GM19023 (cell line): ENCODE measurements at regions not wholly inside any gene's neighbourhood (a gene's known extent, or its start where the extent isn't known, plus 50 kb on each side); places are given as distances from the start of the nearest gene placed in this dataset.

ENCODE experiments used
- ATAC-seq: cut with Tn5 transposase; IDR thresholded peaks from one replicate; pipeline ENCODE4 v1.9.1; 2021; ENCODE audit warnings: mild to moderate bottlenecking, moderate library complexity; ENCODE audit not compliant: unreplicated experiment

GRCh38 chr6:101202867-101203374 lies 190.6 kb upstream of the GRIK2 start:
- ATAC-seq = no peak

- ATAC-seq = no peak
These were observed 189.8 kb upstream of the GRIK2 start for GRCh38 chr6:101203664-101204063.

GRCh38 chr6:101208152-101208551 lies 185.4 kb upstream of the GRIK2 start:
- ATAC-seq = no peak

- no peak for ATAC-seq
These were observed 180.9 kb upstream of the GRIK2 start for GRCh38 chr6:101212640-101213039.

- ATAC-seq = no peak
These were observed 171.5 kb upstream of the GRIK2 start for GRCh38 chr6:101222007-101222406.

- ATAC-seq = no peak
These were observed 168.8 kb upstream of the GRIK2 start for GRCh38 chr6:101224751-101225150.

GRCh38 chr6:101226677-101227135 lies 166.8 kb upstream of the GRIK2 start:
- ATAC-seq = no peak

- ATAC-seq = no peak
These were observed 162.6 kb upstream of the GRIK2 start for GRCh38 chr6:101230866-101231265.

- no peak for ATAC-seq
These were observed 161.8 kb upstream of the GRIK2 start for GRCh38 chr6:101231606-101232235.

GRCh38 chr6:101232961-101233360 lies 160.5 kb upstream of the GRIK2 start:
- ATAC-seq = no peak

- no peak for ATAC-seq
These were observed 156.8 kb upstream of the GRIK2 start for GRCh38 chr6:101236709-101237108.

- ATAC-seq = no peak
These were observed 152.1 kb upstream of the GRIK2 start for GRCh38 chr6:101241442-101241841.

GRCh38 chr6:101249470-101249869 lies 144.0 kb upstream of the GRIK2 start:
- ATAC-seq = no peak

GRCh38 chr6:101257163-101257562 lies 136.3 kb upstream of the GRIK2 start:
- ATAC-seq = no peak

GRCh38 chr6:101259505-101259904 lies 134.0 kb upstream of the GRIK2 start:
- no peak for ATAC-seq

GRCh38 chr6:101263596-101263995 lies 129.9 kb upstream of the GRIK2 start:
- no peak for ATAC-seq

GRCh38 chr6:101266063-101266462 lies 127.4 kb upstream of the GRIK2 start:
- ATAC-seq = no peak

GRCh38 chr6:101268541-101268940 lies 125.0 kb upstream of the GRIK2 start:
- no peak for ATAC-seq

GRCh38 chr6:101275251-101275650 lies 118.3 kb upstream of the GRIK2 start:
- ATAC-seq = no peak

GRCh38 chr6:101276066-101276465 lies 117.4 kb upstream of the GRIK2 start:
- ATAC-seq = no peak

- ATAC-seq = no peak
These were observed 114.1 kb upstream of the GRIK2 start for GRCh38 chr6:101279410-101279809.

GRCh38 chr6:101281266-101281665 lies 112.2 kb upstream of the GRIK2 start:
- no peak for ATAC-seq

GRCh38 chr6:101284131-101284530 lies 109.4 kb upstream of the GRIK2 start:
- no peak for ATAC-seq
